GM18511 (cell line): ENCODE measurements at regions not wholly inside any gene's neighbourhood (a gene's known extent, or its start where the extent isn't known, plus 50 kb on each side); places are given as distances from the start of the nearest gene placed in this dataset.
A peak's percentile ranks its signal among the peaks of the same experiment; 100 is the strongest.

Experiments used
- ATAC-seq: cut with Tn5 transposase; IDR thresholded peaks from one replicate; pipeline ENCODE4 v1.9.1; 2021; ENCODE audit warnings: mild to moderate bottlenecking, moderate library complexity; ENCODE audit not compliant: unreplicated experiment

DNA sequence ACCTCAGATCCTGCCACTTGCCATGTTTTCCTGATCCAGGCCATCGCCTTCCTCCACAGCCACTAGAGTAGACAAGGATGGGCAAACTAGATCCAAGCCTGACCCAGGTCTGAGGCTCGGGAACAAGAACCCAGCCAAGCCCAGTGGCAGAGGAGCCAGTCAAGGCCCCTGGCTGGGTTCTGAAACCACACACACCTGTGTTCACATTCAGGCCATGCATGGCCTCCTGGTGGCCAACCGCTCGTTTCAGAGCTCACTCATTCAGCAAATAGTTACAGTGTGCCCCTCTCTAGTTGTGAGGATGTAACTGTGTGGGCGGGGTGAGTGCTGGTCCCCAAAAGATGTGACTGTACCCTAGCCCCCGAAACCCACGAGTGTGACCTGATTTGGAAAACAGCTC is 337.6 kb downstream of the CTTN start:
- ATAC-seq = no peak

DNA sequence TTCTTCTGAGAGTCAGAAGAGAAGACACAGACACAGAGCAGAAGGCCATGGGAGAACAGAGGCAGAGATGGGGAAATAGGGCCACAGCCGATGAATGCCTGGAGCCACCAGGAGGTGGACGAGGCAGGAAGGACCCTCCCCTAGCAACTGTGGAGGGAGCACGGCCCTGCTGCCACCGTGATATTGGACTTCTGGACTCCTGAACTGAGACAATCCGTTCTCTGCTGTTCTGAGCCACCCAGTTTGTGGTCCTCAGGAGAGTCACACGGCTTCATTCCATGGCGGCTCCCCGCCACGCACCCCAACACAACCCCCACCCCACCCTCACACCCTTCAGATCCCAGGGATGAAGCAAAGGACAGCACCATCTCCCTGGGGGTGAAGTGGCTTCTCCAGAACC is 338.1 kb downstream of the CTTN start:
- ATAC-seq = no peak

DNA sequence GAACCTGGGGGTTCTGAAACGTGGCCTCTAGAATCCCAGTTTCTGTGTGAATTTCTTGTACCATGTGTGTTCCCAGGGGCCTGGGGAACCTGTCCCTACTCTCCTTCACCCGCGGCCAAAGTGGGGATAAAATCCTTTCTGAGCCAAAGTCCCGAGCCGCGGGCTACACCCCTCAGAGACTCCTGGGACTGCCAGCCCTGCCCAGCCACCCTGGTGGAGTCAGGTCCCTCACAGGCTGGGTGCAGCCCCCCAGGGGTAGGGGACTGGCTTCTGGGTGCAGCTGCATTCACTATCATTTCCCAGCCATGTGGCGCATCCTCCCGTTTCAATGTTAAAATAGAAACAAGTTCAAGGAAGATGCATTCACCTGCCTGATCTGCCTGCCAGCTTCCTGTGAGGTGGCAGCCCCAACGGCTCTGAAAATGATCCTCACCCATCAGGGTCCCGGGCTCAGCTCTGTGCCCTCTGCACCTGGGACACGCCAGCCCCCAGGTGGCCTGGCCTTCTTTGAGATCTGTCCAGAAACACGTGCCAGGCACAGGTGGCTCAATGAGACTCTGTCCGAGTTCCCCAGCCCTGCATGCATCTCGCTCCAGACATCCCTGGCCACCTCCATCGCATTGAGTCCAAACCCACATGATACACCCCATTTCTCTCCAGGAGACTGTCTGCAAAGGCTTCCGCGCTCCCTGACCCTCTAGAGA is 338.8 kb downstream of the CTTN start:
- ATAC-seq = no peak

DNA sequence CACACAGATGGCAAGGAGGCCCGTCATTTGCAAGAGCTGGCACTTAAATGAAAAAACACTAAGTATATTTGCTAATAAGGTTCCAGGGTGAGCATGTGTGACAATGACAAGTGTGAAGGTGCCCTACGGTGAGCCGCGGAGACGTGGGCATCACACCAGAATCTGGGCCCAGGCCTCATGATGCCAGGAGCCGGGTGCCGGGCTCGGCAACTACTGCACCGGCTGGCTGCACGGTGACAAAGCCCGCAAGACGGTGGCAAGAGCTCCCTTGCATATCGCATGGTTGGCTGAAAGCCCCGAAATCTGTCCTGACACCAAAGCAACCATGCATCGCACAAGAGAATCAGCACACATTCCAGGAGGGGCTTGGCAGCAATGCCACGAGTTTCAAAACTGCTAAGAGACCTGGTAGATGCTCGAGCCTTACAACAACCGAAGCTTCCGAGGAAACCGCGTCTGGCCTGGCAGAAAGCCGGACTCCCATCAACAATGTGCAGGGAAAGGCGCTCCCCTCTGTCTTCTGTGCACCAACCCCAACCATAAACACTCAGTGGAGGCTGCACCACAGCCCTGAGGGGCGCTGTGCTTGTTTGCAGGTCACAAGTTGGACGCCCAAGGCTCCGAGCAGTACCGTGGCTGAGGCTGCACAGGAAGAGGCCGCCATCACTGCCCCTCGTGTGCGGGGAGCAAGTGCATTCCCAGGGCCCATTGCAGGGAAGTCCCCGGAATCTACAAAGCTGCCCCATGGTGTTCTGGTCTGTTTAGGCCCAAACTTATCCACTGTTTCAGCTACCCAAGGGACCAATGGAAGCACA is 339.7 kb downstream of the CTTN start:
- no peak for ATAC-seq

DNA sequence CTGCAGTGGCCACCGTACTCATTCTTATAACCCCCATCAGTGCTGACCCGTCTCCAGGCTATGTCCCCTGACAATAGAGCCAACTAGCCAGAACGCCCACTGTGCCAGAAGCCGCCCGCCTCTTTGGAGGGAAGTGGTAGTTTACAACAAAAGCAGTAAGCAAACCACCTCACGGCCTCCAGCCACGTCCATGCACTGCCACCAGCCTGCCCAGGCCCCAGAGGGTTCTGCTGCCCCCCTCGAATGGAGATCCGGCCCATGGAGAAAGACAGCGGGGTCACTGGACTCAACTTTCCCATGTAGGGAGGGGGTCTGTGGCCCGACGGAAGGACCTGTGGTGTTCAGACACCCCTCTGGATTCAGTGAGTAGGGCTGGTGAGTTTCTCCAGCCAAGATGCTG is 340.3 kb downstream of the CTTN start:
- no peak for ATAC-seq

DNA sequence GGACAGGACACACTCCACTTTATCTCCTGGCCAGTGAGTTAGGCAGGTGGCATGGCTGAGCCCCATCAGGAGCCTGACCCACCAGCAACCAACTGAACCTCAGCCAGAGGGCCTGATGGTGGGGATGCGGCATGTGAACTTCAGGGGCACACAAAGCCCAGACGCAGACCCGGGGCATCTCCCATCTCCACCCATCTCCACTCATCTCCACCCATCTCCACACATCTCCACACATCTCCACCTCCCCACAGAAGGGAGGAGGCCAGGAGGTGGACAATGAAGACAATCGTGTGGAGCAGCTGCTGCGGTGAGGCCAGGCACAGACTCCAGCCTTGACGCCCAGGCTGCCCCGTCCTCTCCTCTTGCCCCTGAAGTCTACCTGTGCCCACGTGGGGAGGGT is 340.8 kb downstream of the CTTN start:
- ATAC-seq = no peak

DNA sequence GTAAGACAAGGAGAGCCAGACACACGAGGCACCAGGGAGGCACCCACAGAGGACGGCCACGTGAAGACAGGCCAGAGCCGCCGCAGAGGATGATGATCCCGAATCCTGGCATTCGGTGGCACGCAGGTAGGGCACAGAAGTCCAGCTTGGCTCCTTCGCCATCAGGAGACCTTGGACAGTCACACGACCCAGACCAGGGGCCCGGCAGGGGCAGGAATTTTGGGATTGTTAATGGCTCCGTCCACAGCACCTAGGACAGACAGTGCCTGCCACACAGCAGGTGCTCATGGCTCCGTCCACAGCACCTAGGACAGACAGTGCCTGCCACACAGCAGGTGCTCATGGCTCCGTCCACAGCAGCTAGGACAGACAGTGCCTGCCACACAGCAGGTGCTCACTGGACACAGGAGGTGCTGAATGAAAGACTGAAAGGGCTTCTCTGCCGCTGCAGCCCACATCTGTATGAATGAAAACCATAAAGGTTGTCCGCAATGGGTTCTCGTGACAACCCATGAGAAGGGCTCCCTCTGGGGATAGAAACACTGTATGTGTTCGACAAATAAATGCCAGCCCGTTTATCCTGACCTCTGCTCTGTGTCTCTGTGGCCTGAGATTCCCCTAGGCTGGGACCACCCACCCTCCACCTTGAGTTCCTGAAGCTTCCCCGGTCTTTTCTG is 341.6 kb downstream of the CTTN start:
- no peak for ATAC-seq

DNA sequence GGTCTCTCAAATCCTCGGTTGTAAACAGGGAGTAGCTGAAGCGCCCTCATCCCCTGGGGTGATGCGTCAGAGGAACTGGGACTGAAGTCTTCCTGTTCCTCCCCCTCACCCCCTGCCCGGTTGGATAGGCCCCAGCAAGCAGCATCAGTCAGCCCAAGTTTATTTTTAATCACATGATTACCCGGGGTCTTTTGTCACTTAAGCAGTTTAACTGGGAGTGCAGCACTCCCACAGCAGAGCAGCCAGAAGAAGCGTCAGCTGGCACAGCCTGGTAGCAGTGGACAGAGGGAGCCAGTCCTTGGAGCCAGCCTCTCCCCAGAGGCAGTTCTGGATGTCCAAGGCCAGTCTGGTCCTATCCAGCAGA is 342.1 kb downstream of the CTTN start:
- no peak for ATAC-seq

DNA sequence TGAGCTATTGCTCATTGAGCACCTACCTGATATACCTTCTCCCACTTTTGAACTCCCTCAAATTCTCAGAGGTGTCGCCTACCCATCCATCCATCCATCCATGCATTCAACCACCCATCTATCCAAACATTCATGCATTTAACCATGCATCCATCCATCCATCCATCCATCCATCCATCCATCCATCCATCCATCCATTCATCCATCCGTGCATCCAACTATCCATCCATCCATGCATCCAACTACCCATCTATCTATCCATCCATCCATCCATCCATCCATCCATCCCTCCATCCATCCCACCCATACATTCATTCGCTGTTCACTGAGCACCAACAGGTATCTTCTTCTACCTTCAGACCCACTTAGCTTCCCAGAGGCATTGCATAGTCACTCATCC is 342.8 kb downstream of the CTTN start:
- no peak for ATAC-seq

DNA sequence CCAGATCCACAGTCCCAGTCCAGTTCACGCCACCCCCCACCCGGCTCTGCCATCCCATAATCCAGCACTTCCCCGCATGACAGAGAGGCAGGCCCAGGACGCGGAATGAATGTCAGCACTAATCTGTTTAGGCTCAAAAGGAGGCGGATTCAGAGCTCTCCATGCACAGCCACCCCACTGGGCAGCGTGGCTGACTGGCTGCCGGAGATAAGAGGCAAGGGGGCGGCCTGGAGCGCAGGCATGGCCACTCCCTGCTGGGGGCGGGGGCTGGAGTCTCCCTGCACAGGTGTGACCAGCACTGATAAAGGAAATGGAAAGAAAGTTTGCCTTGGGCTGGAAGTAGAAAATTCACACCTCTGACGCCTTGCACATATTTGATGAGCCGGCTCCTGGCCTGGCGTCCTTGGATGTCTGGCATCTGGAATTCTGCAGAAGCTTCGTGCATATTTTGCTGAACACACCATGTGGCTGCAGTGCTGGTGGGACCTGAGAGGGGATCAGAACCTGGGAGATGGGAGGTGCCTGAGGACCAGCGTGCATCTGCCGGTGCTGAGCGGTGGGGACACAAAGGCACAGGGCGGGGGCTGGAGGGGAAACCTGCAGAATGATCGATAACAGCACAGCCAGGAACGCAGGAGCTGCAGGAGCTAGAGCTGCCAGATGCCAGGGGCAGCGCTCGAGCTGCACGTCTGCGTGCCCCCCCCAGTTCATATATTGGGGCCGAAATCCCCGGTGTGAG is 344.4 kb downstream of the CTTN start:
- ATAC-seq = no peak

DNA sequence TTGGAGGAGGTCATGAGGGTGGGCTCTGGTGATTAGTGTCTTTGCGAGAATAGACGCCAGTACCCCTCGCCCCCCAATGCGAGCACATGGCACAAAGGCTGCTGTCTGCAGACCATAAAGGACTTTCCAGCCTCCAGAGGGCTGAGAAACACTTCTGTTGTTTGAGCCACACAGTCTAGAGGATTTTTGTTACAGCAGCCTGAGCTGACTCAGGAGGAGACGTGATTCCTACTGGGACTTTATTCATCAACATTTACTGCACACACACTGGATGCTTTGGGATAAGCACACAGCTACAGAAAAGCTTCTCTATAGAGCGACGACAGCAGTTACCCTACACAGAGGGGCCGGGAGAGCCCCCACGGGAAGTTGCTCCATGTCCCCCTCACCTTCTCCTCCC is 345.0 kb downstream of the CTTN start:
- no peak for ATAC-seq

DNA sequence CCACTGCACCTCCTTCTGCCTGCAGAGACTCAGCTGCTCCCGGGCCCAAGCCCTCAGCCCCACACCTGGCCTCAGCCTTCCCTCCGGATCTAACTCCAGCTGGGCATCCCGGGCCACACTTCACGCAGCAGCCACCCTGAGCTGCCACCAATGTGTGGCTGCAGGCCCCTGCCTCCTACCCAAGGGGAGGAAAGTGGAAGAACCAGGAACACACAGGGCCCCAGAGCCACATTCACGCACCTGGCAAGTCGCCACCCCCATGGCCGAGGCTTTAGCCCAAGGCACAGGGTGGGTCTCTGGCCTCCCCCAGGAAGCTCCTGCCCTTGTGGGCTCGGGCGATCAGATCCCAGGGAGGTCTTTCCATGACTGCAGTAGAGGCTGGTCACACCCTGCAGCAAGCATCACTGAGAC is 345.6 kb downstream of the CTTN start:
- no peak for ATAC-seq

DNA sequence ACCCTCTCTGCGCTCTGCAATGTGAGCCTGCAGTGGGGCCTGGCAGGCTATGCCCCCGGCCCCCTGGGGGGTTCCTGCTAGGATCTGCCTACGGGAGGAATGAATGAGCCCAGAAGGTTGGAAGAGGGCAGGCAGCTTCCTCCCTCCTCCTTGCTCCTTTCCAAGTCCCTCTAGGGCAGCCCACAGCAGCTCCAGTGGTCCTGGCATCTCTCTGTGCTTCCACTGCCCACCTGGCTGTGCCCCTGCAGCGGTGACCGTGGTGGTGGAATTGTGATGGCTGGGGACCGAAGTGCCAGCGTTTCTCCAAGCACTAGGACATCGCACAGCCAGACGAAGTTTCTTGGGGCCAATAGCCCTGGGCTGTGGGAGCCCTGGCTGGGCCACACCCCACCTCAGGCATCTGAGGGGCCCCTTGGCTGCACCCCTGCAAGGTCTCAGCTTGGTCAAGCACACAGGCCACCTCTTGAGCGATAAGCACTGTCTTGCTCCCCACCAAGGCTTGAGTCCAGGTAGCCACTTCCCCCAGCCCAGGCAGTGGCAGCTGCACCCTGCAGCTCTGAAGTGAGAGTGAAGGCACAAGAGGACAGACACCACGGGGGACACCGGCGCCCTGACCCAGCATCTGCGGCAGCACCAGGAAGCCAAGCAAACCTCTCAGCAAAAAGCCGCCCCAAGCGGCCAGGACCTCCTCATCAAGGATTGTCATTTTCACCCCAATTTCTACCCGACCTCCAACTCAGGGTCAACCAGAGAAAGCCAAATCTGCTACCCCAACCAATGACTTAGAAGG is 346.3 kb downstream of the CTTN start:
- no peak for ATAC-seq

DNA sequence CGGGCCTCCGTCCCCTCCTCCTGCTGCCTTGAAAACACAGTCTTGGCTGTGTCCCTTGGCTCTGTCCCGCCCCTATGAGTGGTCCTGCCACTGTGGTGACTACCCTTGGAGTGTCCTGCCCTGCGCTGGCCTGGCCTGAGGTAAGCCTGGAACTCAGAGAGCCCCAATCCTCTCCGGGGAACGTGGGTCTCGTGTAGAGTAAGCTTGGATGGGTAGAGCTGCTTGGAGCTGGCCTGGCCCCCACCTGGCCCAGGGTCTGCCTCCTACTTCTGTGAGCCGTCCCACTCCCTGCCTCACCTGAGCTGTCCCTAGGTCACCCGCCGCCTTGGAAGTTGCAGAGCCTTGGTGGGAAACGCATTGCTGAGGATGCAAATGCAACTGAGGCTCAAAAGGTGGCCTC is 347.1 kb downstream of the CTTN start:
- no peak for ATAC-seq

DNA sequence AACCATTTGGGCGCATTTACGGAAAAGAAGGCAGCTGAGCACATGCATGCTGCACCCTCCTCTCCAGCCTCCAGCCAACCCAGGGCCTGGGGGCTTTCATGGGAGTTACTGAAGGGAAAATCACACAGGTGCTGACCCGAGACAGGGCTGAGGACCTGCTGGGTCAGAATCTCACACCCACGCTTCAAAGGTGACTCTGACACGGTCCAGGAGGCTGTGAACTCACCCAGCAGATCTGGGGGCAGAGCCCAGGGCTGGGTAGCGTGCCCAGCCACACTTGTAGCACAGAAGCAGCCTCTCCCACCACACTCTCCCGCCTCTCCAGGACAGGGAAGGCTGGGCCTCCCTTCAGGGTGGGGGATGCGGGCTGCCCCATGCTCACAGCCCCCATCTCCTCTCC is 347.6 kb downstream of the CTTN start:
- no peak for ATAC-seq

DNA sequence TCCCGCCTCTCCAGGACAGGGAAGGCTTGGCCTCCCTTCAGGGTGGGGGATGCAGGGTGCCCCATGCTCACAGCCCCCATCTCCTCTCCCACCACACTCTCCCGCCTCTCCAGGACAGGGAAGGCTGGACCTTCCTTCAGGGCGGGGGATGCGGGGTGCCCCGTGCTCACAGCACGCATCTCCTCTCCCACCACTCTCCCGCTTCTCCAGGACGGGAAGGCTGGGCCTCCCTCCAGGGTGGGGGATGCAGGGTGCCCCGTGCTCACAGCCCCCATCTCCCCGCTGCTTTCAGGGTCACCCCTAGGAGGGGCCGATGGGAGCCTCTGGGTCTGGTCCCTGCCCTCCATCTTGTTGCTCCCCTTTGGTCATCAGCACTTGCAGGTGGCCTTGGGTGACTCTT is 348.0 kb downstream of the CTTN start:
- no peak for ATAC-seq

DNA sequence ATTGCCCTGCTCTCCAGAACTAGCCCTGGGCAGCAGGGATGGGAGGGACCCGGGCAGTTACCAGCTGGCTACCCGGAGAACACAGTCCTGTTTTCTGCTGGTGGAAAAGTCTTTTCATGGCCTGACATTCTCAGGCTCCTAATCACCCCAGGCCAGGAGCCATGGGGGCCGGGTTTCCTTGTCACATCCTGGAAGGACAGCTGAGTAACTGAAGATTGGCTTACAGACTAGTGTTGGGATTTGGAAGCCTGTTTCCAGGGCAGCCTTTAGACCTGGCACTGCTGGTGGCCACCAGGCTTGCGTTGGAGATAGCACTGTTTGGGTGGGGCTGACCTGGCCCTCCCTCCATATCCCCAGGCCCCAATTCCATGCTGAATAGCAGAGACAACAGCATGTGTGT is 349.0 kb downstream of the CTTN start:
- ATAC-seq = no peak

DNA sequence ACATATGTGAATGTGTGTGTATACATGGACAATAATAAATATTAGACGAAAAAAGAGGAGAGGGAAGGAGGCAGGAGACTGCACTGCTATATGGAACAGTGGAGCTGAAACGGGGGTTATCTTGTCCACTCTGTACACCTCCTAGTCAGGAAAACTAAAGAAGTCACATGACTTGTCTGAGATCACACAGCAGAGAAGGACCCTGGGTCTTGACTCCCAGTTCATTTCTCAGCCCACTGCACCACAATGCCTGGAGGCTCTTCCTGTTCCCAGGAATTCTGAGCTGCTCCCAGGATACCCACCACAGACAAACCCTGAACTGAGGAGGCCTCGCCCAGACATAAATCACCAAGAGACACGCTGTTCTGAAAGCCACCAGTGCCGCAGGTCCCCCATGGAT is 349.6 kb downstream of the CTTN start:
- ATAC-seq = no peak

DNA sequence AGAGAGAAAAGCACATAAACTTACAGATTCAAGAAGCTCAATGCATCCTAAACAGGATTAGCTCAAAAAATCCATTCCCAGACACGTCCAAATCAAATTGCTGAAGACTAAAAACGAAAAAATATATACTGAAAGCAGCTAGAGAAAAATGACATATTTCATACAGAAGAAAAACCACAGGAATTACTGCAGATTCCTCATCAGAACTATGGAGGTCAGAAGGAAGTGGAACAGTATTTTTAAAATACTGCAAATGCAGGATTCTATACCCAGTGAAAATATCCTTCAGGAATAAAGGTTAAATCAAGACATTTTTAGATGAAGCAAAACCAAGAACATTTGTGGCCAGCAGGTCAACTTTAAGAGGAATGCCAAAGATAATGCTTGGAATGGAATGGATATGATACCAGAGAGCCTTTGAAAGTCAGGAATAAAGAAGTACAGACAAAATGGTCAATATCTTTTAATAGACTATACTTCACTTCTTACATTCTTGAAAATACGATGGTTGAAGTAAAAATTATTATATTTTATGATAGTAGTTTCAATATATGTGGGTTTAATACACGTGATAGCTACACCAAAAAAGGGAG is 352.9 kb downstream of the CTTN start:
- ATAC-seq = no peak

DNA sequence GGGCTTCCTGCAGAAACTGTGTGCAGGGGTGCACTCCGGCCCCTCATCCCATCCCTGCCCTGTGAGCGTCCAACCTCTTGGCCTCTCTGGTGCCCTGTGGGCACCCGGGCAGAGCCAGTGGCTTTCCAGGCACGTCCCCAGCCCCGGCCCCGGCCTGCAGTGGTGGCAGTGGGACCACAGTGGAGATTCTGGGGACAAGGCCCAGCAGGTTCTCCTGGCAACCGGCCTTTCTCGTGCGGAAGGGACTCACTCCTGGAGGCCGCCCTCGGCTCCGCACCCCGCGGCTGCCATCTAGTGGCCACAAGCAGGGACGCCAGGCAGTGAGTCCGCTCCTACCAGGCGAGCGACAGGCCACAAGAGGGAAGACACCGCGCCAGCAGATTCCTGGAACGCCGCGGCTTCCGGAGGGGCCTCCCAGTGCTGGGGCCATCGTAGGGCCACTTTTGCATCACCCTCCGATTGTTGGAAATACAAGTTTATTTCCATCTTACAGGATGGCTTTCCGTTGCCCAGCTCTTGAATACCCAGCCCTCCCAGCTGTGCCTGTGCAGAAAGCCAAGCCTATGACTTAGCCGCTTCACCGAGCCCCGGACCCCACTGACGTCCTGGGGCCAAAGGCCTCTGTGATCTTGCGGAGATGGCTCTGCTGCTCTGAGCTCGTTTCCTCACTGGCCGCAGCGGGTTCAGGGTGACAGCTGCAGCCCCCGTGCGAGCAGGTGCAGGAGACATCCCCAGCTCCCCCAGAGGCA is 357.3 kb downstream of the CTTN start:
- peak; percentile 56 for ATAC-seq
